K562 (cell line): ENCODE measurements at regions not wholly inside any gene's neighbourhood (a gene's known extent, or its start where the extent isn't known, plus 50 kb on each side); places are given as distances from the start of the nearest gene placed in this dataset.

Source experiments
- POLR2AphosphoS5 ChIP-seq: IDR thresholded peaks from 2 replicates; pipeline ENCODE4 v1.6.1; 2011; ENCODE audit warnings: mild to moderate bottlenecking, low read depth, low read length, moderate library complexity; ENCODE audit not compliant: control insufficient read depth, insufficient read depth
- ZNF146 ChIP-seq: IDR thresholded peaks from one replicate; pipeline ENCODE4 v1.6.1; 2018; ENCODE audit warnings: missing compliant biosample characterization; ENCODE audit not compliant: unreplicated experiment

DNA sequence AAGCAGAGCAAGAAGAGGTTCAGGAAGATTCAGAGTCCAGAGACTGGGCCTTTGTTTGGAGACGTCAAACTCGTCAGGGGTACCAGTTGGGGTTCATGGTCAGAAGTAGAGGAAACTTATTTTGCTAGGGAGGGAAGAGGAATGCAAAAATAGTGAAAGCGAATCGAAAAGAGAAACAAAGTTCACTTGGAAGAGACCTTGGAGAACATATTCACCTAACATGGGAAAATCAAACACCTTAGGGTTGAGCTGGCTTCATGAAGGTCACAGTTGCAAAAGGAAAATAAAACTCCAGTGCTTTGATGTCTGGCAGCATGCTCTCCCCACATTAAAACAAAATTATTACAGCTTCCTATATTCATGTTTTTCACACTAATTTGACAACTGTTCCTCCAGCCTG, 440.4 kb downstream of the EPM2A start:
- TF ChIP-seq POLR2AphosphoS5 (no peak), ZNF146 (CRISPR knock-in tag) (no peak)
